GM18498 (cell line): ENCODE measurements at regions not wholly inside any gene's neighbourhood (a gene's known extent, or its start where the extent isn't known, plus 50 kb on each side); places are given as distances from the start of the nearest gene placed in this dataset.

Experiments used
- ATAC-seq: cut with Tn5 transposase; IDR thresholded peaks from one replicate; pipeline ENCODE4 v1.9.1; 2021; ENCODE audit warnings: mild to moderate bottlenecking, moderate library complexity; ENCODE audit not compliant: unreplicated experiment

DNA sequence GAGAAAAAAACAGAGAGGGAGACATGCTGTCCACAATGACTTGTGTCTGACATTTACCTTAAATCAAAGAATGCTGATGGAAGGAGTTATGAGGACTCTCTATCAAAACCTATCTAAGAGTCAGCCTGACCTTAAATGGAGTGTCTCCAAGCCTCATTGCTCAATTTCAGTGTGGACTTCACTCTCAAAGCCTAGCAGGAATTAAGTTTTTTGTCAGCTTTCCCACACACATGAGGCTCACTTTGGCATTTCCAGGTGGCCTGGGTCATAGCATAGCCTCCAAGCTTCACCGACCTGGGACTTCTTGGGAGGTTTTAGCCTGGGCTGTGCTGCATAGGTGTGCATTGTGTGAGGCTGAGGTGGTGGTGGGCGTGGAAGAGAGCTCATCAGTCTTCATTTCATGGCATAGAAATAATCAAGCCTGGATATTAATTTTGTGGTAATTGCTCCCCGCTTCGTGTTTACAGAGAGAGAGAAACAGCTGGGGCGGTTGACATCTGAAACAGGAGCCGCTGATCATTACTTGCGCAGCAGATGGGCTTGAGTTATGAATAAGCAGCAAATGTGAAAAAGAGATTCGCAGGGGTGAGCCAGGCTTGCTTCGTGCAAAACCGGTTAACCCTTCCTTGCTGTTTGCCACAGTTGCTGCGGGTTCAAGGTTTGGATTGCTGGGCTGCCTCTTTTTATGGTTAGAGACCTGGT is 647.8 kb downstream of the INHBA start:
- no peak for ATAC-seq

DNA sequence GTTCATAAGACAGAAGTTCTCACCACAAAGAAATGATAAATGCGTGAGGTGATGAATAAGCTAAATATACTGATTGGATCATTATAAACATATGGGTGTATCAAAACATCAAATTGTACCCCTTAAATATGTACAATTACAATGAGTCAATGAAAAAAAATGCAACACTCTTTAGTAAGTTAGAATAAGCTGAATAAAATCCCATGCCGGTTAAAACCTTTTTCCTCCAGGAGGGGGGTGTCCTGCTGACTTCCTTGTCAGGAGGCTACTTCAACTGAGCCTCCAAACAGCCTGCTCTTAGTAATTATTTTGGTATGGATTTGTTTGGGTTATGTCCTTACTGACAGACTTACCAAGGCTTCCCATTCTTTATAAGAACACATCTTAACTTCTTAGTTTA is 649.1 kb downstream of the INHBA start:
- no peak for ATAC-seq

DNA sequence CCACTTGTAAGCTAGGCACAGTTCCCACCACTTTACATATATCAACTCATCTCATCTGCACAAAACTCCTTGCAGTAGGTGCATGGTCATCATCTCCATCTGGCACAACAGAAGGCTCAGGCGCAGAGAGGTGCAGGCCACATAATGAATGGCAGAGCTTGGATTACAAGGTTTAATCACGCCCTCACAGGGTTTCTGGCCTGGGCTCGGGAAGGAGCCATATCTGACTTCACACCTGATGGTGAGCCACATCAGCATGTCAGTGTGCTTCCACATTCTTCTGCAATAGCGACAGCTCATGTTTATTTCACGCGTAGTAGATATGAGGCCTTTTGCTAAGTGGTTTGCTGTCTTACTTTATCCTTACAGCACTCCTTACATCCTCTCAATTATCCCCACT is 650.2 kb downstream of the INHBA start:
- no peak for ATAC-seq

DNA sequence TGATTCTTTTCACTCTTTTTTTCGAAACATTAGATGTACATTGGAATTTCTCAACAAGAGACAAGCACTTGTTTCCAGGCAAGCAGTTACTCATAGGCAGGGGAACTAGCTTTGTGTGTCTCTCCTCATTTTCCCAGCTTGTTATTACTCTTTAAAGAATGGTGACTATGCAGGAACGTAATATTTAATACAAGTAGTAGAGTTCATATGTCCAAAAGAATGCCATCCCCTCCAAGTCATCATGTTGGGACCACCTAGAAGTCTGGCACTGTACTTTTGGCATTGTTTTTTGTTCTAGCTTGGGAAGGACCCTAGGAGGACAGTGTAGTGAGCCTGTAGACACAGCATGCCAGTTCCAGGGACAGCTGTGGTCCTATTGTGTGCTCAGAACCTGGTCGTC is 650.7 kb downstream of the INHBA start:
- ATAC-seq, result no peak

DNA sequence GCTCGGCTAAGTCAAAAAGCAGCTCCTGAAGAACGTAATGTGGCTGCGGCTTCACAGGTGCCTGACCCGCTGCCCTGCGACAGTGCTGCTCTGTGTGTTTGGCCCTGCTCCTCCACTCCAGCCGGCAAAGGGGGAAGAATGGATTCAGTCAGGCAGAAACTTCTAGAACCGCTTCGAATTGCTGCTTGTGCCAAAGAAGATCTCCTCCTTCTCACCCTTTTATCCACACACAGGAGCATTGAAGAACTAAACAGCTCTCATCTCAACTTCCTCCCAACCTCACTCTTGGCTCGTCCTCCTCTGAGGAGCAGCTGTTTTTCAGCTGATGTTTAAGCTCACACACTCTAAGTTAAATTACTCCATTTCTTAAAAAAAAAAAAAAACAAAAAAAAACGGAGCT is 651.4 kb downstream of the INHBA start:
- ATAC-seq, result no peak

DNA sequence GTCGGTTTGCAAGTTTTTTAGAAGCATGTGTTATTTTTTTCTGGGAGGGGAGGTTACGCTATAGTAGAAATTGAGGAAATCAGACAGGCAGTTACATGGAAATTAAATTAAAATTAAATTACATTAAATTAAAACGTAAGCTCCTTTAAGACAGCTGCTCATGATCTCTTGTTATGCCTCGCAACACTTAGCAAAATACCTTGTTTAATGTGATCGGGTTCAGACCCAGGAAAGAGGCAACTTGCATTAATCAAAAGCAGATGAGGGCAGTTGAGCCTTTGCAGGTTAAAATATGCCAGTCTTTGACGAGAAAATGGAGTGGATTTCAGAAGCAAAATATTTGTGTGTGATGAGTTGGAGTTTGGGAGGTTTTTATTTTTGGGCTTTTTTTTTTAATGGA is 651.8 kb downstream of the INHBA start:
- ATAC-seq, result no peak

DNA sequence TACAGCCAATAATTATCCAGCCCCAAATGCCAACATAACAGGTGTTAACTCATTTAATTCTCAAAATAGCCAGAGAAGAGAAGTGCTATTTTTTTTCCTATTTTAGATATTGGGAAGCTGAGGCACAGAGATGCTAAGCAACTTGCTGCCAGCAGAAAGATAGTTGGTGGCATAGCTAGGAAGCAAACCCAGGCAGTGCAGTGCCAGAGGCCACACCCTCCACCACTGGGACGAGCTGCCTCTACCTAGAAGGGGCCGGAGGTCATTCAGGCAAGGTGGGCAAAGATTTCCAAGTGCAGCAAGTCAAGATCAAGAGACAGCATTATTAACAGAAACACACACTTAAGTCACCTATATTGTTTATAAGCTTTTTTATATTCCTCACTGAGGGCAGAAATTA is 654.1 kb downstream of the INHBA start:
- no peak for ATAC-seq

DNA sequence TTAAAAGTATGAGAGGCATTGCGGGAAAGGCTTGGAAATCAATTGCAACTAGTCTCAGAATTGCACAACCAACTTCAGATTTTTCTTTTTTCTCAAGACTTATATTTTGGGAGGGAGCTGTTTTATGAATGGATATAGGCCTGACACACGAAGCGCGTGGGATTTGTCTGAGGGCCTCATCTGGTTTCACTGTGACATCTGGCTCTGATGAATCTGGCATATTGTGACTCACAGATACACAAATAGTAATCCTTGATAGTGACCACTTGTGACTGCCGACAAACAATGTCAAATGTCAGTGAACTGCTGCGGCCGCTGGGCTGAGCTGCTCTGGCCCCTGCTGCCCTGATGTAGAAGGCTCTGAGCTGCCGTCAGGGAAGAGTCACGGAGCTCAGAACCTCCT is 655.1 kb downstream of the INHBA start:
- no peak for ATAC-seq

DNA sequence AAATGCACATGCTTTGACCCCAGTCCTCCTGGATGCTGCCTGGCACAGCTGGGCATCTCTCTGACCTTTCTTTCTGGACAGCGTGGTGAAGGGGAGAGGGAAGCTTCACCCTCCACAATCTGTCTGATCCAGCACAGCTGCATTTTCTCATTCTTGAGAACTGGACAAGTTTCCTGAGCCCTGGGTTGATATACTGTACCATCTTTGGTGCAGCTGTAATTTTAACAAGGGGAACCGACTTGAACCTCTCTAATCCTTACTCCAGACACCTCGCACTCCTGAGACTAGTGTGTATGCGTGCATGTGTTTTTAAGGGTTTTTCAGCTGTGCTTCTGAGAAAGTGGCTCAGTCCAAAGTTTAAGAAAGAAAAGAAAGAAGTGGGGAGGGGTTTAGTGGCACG is 655.7 kb downstream of the INHBA start:
- no peak for ATAC-seq

DNA sequence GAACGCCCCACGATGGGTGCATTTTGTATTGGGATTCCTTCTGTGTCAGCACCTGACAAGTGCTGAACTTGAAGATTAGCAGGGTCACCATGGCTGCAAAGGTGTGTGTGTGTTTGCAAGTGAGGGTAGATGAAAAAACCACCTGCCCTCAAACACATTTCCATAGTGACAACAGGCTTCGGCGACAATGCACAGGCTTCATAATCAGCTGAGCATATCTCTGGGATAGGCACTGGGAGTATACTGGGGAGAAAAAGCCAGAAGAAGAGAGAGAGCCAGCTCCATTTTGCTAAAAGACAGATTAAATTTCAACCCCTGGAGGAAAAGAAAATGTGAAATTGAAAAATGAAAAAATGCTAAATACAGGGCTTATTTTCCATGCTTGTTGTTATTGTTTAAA is 656.1 kb downstream of the INHBA start:
- no peak for ATAC-seq

DNA sequence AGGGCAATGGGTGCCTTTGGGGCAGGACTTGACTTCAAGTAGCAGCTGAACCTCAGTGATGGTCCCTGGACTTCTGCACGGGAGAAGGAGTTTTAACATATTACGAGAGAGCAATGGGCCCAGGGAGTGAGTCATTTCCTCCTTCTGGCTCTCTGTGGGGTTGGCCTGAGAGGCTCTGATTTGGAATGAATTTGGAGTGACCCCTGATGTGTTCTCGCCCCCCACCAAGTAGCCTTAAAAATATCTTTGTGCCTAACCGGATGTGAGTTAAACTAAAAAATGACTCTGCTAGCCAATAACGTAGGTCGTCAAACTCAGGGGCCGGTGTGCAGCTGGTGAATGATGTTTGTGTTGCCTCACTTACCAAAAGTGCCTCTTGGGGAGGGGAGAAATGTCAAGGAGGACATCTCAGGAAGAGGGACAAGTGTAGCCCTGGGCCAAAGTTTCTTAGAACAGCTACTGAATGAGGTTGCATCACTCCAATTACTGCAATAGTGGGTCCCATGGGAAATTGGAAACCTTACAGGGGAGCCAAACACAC is 656.6 kb downstream of the INHBA start:
- ATAC-seq, result no peak

DNA sequence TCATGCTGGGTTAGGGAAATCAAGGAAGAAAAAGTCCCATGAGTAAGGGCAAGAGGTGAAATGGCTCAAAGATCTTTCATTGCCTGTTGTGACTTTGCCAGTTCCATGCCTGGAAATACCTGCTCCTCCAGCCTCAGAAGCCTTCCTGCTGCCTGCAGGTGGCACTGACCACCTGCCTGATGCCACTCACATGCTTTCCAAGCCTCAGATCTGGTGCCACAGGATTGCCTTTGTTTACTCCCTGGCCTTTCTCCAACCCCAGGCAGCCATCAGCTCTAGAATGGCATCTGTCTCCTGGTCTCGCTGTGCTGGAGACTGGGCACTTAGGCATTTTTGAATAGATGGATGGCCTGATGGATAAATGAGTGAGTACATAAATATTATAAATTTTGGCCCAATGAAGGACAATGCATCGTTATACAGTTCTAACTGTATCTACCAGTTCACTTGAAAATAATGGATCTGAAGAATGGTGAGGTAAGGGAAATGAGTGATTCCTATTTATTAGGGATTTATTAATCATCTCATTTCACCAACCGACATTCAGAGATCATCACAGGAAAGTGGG is 657.2 kb downstream of the INHBA start:
- no peak for ATAC-seq

DNA sequence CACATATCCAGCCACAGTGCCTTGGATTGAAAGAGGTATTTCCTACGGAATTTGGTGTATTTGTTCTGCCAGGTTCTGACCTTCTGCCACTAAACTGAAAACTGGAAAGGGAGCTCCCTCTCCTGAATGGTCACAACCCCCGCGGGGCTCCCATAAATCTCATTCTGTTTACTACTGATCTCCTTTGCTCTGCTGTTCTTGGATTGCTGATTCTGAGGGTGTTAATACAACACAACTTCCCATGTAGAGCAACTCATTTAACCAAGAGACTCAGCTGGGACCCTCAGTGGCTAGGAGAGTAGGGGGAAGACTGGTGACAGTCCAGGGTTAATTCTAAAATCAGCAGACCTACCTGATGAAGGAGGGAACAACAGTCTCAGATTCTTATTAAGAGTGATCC is 662.9 kb downstream of the INHBA start:
- ATAC-seq, result no peak

DNA sequence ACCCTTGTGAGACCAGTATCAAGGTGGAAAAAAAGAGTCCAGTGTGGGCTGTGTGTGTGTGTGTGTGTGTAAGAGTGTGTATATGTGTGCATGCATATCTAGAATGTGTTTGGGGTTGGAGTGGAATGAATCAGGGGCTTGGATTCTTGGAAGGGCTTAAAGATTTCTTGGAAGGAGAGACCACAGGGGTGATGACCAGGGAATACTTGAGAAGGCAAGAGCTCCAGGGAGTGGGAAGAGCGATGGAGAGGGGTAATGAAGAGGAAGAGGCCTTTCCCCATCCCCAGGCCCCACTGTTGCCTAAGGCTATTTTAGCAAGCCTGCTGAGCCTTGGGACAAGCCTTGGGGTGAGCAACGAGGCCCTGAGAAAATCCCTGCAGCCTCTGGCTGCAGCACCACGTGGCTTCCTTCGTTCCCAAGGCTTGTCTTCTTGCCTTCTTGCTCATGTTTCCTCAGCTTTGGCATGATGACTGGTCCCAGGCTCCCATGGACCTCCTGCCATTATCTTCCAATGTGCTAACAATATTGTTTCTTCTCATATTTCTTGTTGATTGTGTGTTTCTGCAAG is 663.4 kb downstream of the INHBA start:
- no peak for ATAC-seq

DNA sequence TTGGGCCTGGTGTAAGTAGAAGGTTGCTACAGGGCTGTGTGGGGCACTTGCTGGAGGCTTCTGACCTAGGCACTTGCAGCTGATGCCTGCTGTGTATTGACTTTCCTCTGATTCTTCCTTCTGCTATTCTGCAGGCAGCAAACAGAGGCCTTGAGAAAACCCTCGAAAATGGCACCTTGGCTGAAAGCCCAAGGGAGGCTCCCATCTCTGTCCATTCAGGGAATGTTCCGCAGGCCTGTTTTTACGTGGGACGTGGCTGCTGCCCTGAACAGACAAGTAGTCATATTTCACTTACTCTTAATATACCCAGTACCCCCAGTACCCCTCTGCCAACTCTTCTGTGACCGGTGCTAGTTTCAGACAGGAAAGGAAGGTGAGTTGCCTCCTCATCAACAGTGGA is 664.7 kb downstream of the INHBA start:
- no peak for ATAC-seq

DNA sequence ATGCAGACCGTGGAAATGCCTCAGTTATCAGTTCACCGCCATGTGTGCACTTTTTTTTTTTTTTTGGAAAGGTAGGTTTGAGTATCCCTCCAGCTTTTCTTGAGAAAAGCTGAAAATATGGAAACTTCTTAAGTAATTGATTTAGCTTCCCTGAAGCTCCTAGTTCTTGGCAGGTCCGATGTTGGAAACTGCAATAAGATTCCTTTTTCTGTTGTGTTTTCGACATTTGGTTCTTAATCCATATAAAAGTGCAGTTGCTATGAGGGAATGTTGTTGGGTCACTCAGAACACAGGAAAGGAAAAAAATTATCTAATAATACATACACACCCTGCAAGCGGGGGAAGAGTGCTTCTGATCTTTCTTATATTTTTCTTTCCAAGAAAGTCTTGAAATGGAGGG is 665.2 kb downstream of the INHBA start:
- no peak for ATAC-seq

DNA sequence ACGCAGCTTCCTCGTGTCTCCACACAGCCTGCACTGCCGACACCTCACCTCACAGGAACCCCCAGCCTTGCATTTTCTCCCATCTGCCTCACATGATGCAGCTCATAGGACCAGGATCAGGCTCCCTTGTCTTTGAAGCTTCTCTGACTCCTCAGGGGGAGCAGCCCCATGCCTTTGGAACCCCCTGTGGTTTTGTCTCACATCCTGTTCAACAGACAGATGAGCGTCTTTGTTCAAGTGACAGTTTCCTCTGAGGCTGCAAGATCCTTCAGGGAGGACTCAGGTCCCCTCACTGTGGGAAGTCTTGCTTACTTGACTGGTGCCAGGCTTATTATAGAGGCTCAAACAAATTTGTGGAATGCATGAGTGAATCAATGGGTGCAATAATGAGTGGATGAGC is 667.1 kb downstream of the INHBA start:
- ATAC-seq, result no peak

DNA sequence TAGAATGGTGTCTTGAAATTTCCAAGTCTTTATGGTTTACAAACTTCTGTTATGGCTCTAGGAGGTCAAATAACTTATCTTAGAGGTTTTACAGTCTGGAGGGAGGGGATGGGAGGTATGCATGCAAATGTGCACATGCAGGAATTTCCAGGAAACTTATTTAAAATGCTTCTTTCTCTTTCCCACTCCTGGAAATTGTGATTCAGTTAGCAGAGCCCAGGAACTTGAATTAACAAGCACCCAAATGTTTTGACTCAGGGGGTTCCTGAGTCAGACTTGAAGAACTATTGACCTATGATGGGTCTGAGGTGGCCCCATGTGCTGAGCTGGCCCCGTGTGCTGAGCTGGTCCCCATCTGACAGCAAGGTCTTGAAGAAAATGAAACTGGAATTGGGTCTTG is 669.4 kb downstream of the INHBA start:
- ATAC-seq, result no peak

DNA sequence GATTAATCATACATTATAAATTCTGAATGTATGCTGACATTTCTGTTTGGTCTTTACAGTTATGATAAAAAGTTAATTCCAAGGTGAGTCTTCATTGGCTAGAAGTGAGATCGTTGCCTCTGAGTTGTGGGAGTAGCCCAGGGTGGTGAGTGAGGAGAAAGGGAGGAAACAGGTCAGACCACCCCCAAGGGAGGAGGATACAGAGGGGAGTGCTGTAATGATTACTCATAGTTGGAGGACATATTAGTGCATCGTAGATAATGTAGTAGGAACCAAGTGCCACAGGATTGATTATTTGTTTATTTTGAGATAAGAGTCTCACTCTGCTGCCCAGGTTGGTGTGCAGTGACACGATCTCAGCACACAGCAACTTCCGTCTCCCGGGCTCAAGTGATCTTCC is 672.2 kb downstream of the INHBA start:
- no peak for ATAC-seq

DNA sequence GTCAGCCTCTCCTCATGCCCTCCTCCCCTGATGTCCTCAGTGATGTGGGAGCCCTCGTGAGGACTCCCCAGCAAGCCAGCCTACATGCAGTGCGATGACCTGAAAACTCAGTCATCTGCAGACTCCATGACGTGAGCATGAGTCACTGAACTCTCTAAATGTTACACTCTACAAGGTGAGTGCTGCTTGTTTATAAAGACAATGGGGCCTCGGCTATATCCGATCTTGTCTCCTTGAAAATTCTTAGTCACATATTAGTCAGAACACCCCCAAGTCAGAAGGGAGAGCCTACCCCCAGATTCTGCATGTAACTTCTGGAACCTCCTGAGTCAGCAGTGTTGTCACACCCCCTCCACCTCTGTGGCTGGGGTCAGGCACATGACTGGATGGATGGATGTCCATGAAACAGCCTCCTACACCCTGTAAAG is 673.8 kb downstream of the INHBA start:
- no peak for ATAC-seq

DNA sequence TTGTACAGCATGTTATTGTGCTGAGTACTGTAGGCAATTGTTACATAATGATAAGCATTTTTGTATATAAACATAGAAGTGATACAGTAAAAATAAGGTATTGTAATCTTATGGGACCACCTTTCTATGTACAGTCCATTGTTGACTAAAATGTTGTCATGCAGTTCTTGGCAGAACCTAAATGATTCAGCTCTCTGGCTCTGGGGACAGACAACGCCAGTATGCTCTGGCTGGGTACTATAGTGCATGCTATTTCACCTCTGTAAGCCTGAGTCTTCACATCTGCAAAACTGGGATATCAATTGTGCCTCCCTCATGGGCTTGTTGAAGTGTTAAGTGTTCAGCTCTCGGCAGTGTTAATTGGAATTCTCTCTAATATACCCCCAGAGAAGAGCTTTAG is 674.3 kb downstream of the INHBA start:
- ATAC-seq, result no peak

DNA sequence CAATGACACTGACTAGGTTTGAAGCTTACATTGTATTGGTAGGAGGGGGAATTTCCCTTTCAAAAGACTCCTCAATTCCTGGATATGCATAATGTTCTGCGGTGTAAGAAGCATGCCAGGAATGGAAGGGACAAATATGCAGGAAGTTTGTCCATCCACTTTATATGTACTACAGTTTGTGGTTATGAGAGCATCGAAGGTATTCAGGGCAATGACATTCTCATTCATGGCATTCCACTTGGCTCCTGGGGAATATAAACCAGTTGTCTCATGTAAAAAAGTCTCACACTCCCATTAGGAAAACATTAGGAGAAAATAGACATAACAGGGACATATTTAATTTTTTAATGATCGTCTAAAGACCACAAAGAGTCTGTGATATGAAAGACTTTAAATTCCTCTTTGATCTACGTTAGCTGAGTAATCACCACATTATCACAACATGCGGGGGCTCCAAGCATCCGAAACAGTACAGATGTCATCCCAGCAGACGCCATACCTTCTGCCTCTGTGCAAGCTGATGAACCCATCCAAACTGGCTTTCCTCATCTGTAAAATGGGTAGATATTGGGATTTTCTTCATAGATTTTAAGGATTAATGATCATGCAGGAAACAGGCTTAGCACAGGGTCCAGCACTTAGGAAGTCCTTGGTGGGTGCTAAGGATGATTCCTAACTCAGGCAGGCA is 675.3 kb downstream of the INHBA start:
- no peak for ATAC-seq
